Testis (tissue), 2 donors: ENCODE measurements at regions not wholly inside any gene's neighbourhood (a gene's known extent, or its start where the extent isn't known, plus 50 kb on each side); places are given as distances from the start of the nearest gene placed in this dataset.

ENCODE experiments used
- POLR2A ChIP-seq: fragments of 450-650 bp; IDR thresholded peaks from one replicate; pipeline ENCODE4 v1.6.1; 2017; ENCODE audit warnings: antibody characterized with exemption, mild to moderate bottlenecking, moderate library complexity
- TF ChIP-seq, protein P1 (sequence below), 3 experiments: fragments of 450-650 bp in 2 of 3; fragments of 200-600 bp in 1 of 3; sonication (generic) in 1 of 3; IDR thresholded peaks; one replicate each; pipeline ENCODE4 v1.5.1; 2016 to 2019; ENCODE audit warnings: antibody characterized with exemption in 3 of 3, mild to moderate bottlenecking in 2 of 3, moderate library complexity in 1 of 3

DNA sequence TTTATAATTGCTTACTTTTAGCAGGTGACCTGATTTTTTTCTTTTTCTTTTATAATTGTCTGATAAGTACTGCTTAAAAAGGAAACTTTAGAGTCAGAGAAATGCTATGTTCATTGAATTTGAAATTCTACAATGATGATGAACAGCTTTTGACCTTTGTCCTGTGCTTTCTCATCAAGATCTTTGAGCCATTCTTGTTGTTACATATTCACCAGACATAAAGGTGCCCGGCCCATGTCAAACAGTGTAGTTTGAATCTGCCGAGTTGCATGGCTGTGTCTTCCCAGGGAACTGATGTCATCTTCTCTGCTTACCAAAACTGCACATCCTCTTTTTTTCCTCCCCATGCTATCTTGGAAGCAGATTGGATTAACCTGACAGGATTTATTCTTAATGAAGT lies 163.6 kb downstream of the LRRC70 start:
- TF ChIP-seq, protein P1, sequence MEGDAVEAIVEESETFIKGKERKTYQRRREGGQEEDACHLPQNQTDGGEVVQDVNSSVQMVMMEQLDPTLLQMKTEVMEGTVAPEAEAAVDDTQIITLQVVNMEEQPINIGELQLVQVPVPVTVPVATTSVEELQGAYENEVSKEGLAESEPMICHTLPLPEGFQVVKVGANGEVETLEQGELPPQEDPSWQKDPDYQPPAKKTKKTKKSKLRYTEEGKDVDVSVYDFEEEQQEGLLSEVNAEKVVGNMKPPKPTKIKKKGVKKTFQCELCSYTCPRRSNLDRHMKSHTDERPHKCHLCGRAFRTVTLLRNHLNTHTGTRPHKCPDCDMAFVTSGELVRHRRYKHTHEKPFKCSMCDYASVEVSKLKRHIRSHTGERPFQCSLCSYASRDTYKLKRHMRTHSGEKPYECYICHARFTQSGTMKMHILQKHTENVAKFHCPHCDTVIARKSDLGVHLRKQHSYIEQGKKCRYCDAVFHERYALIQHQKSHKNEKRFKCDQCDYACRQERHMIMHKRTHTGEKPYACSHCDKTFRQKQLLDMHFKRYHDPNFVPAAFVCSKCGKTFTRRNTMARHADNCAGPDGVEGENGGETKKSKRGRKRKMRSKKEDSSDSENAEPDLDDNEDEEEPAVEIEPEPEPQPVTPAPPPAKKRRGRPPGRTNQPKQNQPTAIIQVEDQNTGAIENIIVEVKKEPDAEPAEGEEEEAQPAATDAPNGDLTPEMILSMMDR (IDR thresholded peaks at IDR 0.05) = no peak
- no peak for TF ChIP-seq POLR2A
